ENCODE measurements at regions not wholly inside any gene's neighbourhood (a gene's known extent, or its start where the extent isn't known, plus 50 kb on each side); places are given as distances from the start of the nearest gene placed in this dataset.

DNA sequence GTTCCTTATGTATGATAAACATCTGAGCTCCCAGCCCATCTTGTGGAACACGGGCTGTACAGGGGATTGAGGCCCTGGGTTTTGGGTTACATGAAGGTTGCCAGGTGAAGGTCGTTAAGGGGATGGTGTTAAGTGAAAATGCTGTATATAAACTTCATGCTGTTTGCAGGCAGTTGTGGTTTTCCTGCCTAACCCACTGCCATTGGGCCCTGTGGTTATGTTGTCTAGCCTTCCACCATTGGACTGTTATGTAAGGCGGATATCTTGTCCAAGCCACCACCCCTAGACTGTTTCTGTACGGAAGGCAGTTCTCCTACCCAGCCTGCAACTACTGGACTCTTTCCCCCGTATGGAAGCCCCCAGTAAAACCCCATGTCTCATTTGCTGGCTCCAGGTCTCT, 246.1 kb downstream of the KIF4B start:
- H3K4me1 ChIP-seq (ENCODE audit: control insufficient read depth, insufficient read depth, low read length): no peaks in the 10 kb centered on the region
- ATAC-seq: no peak
- in situ Hi-C loops (cut with HindIII; ENCODE audit: low pct_unique_long_range_greater_than_20kb, low sequenced_read_pairs) (no loop called here), intact Hi-C loops (cut with micrococcal nuclease; ENCODE audit: unreplicated experiment) (no loop called here)
- H3K36me3 ChIP-seq (ENCODE audit: control insufficient read depth, insufficient read depth, low read length): no peaks in the 10 kb centered on the region
- CTCF ChIA-PET: no interaction called here
- no peaks in the 10 kb centered on the region for H3K27me3 ChIP-seq (ENCODE audit: control insufficient read depth, insufficient read depth, low read length)
- BruUV-seq (replicated peaks): no TSS peak
- TF ChIP-seq, protein P1, sequence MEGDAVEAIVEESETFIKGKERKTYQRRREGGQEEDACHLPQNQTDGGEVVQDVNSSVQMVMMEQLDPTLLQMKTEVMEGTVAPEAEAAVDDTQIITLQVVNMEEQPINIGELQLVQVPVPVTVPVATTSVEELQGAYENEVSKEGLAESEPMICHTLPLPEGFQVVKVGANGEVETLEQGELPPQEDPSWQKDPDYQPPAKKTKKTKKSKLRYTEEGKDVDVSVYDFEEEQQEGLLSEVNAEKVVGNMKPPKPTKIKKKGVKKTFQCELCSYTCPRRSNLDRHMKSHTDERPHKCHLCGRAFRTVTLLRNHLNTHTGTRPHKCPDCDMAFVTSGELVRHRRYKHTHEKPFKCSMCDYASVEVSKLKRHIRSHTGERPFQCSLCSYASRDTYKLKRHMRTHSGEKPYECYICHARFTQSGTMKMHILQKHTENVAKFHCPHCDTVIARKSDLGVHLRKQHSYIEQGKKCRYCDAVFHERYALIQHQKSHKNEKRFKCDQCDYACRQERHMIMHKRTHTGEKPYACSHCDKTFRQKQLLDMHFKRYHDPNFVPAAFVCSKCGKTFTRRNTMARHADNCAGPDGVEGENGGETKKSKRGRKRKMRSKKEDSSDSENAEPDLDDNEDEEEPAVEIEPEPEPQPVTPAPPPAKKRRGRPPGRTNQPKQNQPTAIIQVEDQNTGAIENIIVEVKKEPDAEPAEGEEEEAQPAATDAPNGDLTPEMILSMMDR (IDR thresholded peaks at IDR 0.05): no peak
- TF ChIP-seq POLR2AphosphoS5 (IDR thresholded peaks at IDR 0.05; ENCODE audit: low read depth, low read length) (no peak), TCF7L2 (IDR thresholded peaks at IDR 0.05; ENCODE audit: low read depth, low read length) (no peak), SIN3A (IDR thresholded peaks at IDR 0.05; ENCODE audit: borderline replicate concordance, insufficient read depth, low read depth, low read length) (no peak)
- TF ChIP-seq, protein P2, sequence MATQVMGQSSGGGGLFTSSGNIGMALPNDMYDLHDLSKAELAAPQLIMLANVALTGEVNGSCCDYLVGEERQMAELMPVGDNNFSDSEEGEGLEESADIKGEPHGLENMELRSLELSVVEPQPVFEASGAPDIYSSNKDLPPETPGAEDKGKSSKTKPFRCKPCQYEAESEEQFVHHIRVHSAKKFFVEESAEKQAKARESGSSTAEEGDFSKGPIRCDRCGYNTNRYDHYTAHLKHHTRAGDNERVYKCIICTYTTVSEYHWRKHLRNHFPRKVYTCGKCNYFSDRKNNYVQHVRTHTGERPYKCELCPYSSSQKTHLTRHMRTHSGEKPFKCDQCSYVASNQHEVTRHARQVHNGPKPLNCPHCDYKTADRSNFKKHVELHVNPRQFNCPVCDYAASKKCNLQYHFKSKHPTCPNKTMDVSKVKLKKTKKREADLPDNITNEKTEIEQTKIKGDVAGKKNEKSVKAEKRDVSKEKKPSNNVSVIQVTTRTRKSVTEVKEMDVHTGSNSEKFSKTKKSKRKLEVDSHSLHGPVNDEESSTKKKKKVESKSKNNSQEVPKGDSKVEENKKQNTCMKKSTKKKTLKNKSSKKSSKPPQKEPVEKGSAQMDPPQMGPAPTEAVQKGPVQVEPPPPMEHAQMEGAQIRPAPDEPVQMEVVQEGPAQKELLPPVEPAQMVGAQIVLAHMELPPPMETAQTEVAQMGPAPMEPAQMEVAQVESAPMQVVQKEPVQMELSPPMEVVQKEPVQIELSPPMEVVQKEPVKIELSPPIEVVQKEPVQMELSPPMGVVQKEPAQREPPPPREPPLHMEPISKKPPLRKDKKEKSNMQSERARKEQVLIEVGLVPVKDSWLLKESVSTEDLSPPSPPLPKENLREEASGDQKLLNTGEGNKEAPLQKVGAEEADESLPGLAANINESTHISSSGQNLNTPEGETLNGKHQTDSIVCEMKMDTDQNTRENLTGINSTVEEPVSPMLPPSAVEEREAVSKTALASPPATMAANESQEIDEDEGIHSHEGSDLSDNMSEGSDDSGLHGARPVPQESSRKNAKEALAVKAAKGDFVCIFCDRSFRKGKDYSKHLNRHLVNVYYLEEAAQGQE (IDR thresholded peaks at IDR 0.05; ENCODE audit: insufficient read depth in 1 of 2, low read depth in 2 of 2, low read length in 1 of 2): no peak
- no peaks in the 10 kb centered on the region for H3K9me3 ChIP-seq (ENCODE audit: control insufficient read depth, insufficient read depth, low read depth, low read length)
- no peak overlapping the region for H3K4me3 ChIP-seq (ENCODE audit: low read depth in 2 of 2, low read length in 2 of 2)
- POLR2A ChIA-PET: no interaction called here
- no peak overlapping the region for H3K27ac ChIP-seq (ENCODE audit: low read length)
- no peak for DNase-seq (ENCODE audit: low read depth, low spot score)

DNA sequence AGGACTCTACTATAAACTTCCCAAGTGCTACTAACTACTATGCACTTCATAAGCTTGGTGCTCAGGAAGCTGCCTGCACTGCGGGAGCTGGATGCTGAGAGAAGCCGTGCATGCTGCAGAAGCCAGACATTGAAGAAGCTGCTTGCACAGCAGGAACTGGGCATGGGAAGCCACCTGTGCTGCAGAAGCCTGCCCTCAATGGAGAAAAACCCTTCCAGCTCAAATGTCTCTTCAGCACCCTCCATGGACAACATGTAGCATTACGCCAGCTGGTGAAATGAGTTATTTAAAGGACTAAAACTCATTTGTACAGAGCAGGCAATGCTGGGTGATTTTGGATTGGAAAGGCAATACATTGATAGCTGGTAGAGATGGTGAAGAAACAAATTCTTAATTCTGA, 247.2 kb downstream of the KIF4B start:
- in situ Hi-C loops (cut with HindIII; ENCODE audit: low pct_unique_long_range_greater_than_20kb, low sequenced_read_pairs) (no loop called here), intact Hi-C loops (cut with micrococcal nuclease; ENCODE audit: unreplicated experiment) (no loop called here)
- H3K4me1 ChIP-seq (ENCODE audit: control insufficient read depth, insufficient read depth, low read length): no peaks in the 10 kb centered on the region
- no TSS peak for BruUV-seq (replicated peaks)
- no peak for ATAC-seq
- POLR2A ChIA-PET: no interaction called here
- no peaks in the 10 kb centered on the region for H3K36me3 ChIP-seq (ENCODE audit: control insufficient read depth, insufficient read depth, low read length)
- no peak overlapping the region for H3K4me3 ChIP-seq (ENCODE audit: low read depth in 2 of 2, low read length in 2 of 2)
- no peak overlapping the region for H3K27ac ChIP-seq (ENCODE audit: low read length)
- H3K9me3 ChIP-seq (ENCODE audit: control insufficient read depth, insufficient read depth, low read depth, low read length): no peaks in the 10 kb centered on the region
- H3K27me3 ChIP-seq (ENCODE audit: control insufficient read depth, insufficient read depth, low read length): no peaks in the 10 kb centered on the region
- TF ChIP-seq, protein P1 (IDR thresholded peaks at IDR 0.05): no peak
- TF ChIP-seq SIN3A (IDR thresholded peaks at IDR 0.05; ENCODE audit: borderline replicate concordance, insufficient read depth, low read depth, low read length): no peak
- TF ChIP-seq, protein P2 (IDR thresholded peaks at IDR 0.05; ENCODE audit: insufficient read depth in 1 of 2, low read depth in 2 of 2, low read length in 1 of 2): no peak
- CTCF ChIA-PET: no interaction called here
- no peak for DNase-seq (ENCODE audit: low read depth, low spot score)
